Stimulated activated CD8-positive, alpha-beta memory T cell treated with anti-CD3 and anti-CD28 coated beads, Interleukin-15, amount 100 ng/mL, for 48 hours (primary cell): ENCODE measurements at regions not wholly inside any gene's neighbourhood (a gene's known extent, or its start where the extent isn't known, plus 50 kb on each side); places are given as distances from the start of the nearest gene placed in this dataset.
"Not testable (repeated sequence)": the region's sequence is repeated elsewhere in the genome, so short reads cannot be mapped to it uniquely, and the experiment has no call there.

Experiments
- DNase-seq, 2 donors: peaks; one replicate each; pipeline ENCODE4 v3.0.0-alpha.2; 2020; ENCODE audit warnings: low read depth in 2 of 2

DNA sequence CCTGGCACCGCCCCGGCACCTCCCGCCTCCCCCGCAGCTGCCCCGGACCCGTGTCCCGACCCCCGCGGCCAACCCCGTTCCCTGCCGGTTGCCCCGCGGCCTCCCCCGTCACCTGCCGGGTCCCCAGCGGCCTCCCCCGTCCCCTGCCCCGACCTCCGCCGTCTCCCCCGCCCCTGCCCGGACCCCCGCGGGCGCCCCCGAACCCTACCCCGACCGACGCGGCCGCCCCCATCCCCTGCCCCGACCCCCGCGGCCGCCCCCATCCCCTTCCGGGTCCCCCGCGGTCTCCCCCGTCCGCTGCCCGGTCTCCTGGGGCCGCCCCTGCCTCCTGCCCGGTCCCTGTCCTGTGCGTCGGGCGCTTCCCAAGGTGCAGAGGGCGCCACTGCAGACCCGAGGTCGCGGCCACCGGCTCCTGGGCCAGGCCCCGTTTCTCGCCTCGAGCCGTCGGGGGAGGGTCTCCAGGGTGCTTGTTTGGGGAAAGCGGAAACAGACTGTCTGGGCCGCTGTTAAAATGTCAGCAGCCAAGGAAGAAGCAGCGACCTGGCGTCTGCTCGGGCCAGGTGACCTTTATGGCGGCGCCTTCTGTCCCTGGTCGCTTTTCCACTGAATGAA lies 51.6 kb upstream of the APOD start:
- DNase-seq: not testable (repeated sequence)

DNA sequence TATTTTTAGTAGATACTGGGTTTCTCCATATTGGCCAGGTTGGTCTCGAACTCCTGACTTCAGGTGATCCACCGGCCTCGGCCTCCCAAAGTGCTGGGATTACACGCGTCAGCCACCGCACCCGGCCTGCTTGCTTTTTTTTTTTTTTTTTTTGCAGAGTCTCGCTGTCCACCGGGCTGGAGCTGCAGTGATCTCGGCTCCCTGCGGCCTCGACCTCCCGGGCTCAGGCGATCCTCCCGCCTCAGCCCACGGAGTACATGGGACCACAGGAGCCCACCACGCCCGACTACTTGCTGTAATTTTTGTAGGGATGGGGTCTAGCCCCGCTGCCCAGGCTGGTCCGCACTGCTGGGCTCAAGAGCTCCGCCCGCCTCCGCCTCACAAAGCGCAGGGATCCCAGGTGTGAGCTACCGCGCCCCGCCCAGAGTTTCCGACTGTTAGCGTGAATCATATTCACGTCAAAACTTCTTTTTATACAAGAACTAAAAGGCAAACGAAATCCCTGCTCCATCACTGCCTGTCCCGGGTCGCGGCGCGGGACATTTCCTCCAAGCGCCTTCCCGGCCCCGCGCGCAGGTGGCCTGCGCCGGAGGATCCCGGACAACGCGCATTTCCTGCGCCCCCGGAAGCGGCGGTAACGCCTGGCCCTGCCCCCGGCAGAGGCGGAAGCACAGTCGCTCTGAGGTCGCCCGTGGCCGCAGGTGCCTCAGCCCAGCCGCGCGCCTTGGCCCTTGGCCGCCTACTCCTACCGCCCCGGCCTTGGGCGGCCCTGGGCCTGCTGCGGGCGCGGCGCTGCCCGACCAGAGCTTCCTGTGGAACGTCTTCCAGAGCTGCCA lies 50.9 kb upstream of the APOD start:
- peak in 1 of 2 donors; percentile 57 for DNase-seq
